ENCODE measurements at regions not wholly inside any gene's neighbourhood (a gene's known extent, or its start where the extent isn't known, plus 50 kb on each side); places are given as distances from the start of the nearest gene placed in this dataset.

DNA sequence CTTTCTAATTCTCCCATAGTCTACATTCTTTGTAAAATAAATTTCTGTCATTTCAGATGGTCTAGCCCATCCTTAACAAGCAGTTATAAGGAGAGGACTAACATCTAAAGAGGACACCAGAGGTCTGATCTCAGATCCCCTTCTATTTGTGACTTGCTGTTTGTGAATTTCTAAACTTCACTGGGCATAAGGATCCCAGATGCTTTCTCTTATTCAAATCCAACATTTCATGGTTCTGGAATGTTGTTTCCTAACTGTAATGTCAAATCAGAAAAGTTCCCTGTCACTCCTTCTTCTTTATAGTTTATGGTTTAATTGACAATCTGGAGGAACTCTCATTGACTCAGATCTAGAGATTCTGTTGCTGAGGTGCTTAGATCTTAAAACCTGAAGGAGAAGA lies 430.2 kb downstream of the MEIS1 start:
- TF ChIP-seq RAD21 (IDR thresholded peaks at IDR 0.05; ENCODE audit: insufficient read depth, low read depth, low read length), result no peak
- no peak for TF ChIP-seq NFYA (IDR thresholded peaks at IDR 0.05; ENCODE audit: borderline replicate concordance, low read depth, low read length)
- TF ChIP-seq POLR2A (IDR thresholded peaks at IDR 0.05; ENCODE audit: low read depth, low read length), result no peak

Measured in GM12878 (cell line).